ENCODE measurements at regions not wholly inside any gene's neighbourhood (a gene's known extent, or its start where the extent isn't known, plus 50 kb on each side); places are given as distances from the start of the nearest gene placed in this dataset.
A peak's percentile ranks its signal among the peaks of the same experiment; 100 is the strongest.
"Not testable (repeated sequence)": the region's sequence is repeated elsewhere in the genome, so short reads cannot be mapped to it uniquely, and the experiment has no call there.

GRCh38 chr1:79519084-79519760, 512.7 kb upstream of the ADGRL4 start:
- no peak for DNase-seq

DNA sequence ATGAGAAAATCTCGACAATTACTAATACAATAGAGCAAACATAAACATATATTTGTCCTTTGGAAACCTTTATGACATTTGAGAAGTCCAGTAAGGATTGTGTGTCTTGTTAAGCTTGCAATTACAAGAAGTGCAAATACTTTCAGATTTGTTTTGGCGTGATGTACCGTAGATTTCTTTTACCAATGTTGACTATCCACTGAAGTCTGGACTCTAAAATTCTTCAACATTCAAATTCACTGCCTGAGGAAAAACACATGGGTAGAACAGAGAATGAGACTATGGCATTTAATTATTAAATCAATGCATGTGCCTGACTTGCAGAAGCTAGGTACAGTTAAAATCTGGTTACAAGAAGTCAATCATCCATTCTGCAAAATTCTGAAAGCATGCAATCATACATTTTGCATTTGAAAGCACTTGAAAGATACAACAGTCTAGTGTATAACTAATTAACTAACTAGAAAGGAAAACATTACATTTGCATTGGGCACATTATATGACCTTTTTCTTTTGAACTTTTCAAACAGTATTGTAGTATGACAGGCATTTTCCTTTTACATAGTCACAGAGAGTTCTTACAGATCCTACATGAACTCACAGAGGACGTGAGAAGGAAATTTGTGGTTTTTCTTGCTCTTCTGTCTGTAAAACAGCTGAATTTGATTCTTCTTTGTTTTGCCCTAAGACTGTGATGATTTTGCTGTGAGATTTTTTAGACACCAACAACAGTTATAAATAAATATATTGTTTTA, 511.1 kb upstream of the ADGRL4 start:
- DNase-seq, result no peak

- DNase-seq, result no peak
These were observed 501.2 kb upstream of the ADGRL4 start for GRCh38 chr1:79507770-79508169.

- DNase-seq, result no peak
These were observed 494.6 kb upstream of the ADGRL4 start for GRCh38 chr1:79501153-79501552.

- DNase-seq, result no peak
These were observed 493.0 kb upstream of the ADGRL4 start for GRCh38 chr1:79499541-79499940.

DNA sequence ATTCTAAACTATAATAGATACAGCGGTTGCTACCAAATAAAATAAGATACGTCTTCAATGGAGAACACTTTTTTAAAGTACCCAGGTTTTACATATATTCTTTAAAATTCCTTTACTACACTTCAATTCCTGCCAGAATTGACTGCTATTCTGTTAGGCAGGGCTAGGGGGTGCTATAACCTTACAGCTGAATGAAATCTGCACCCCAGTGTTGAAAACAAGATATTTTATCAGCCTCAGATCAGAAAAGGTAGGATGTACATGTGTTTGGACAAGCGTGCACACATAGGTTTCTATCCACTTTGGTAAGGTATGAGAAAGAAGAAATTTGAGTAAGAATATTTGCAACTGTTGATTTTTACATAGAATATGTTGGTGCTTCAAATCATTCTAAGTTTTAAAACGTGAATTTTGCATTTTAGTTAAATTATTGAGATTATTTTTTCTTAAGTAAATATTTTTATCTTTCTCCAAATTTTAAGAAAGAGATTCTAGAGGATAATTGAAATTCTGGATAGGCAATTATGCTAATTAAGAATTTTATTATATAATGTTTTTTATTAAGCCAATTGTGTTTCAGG, 490.8 kb upstream of the ADGRL4 start:
- DNase-seq, result peak; percentile 45

- DNase-seq, result no peak
These were observed 489.6 kb upstream of the ADGRL4 start for GRCh38 chr1:79496129-79496528.

GRCh38 chr1:79493702-79494101, 487.2 kb upstream of the ADGRL4 start:
- DNase-seq, result not testable (repeated sequence)

DNA sequence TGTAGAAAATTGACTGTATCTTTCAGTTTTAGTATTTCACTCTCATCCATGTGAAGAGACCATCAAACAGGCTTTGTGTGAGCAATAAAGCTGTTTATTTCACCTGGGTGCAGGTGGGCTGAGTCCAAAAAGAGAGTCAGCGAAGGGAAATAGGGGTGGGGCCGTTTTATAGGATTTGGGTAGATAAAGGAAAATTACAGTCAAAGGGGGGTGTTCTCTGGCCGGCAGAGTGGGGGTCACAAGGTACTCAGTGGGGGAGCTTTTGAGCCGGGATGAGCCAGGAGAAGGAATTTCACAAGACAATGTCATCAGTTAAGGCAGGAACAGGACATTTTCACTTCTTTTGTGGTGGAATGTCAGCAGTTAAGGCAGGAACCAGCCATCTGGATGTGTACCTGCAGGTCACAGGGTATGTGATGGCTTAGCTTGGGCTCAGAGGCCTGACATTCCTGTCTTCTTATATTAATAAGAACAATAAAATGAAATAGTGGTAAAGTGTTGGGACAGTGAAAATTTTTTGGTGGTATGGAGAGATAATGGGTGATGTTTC, 482.1 kb upstream of the ADGRL4 start:
- not testable (repeated sequence) for DNase-seq

- DNase-seq, result no peak
These were observed 472.3 kb upstream of the ADGRL4 start for GRCh38 chr1:79478728-79479373.

DNA sequence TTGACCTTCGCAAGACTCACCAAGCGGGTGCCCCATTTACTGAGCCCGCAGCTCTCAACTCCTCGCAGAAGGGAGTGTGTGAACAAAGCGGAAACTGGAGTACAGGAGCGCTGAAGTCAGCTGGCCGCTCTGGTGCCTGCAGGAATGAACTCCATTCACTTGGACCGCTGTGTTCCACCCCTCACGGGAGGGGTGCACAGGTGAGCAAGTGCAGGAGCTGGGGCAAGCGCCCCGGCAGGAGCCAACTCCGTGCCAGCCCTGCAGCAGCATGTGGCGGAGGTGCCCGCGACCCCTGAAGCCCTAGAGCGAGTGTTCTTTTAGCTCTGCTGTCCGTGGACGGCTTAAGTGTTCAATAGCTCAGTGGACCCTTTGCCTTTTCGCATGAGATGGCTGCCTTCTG, 471.6 kb upstream of the ADGRL4 start:
- no peak for DNase-seq

DNA sequence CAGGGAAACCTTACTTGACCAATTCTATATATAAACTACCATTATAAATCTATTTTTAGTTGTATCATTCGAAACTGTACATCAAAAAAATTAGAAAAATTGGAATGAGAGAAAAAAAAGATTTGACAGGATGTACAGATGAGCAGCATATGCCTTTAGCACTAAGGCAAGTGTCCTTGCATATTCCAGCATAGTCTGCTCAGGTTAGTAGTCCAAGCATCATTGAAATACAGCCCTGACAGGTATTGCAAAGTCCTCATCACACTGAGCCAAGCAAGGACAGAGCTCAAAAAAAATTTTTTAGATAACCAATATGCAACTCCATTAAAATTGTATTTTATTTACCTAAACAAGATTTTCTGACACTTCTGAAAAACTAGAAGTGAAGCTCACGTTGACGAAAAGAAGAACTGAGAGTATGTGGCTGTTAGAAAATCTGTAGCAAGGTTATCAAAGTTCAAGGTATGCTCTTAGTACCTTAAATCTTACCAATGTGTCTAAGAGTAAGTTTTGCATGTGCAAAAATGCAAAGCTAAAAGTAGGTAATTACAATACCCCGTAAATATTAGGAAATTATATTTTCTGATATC, 465.6 kb upstream of the ADGRL4 start:
- DNase-seq, result no peak

- no peak for DNase-seq
These were observed 462.6 kb upstream of the ADGRL4 start for GRCh38 chr1:79469139-79469538.

DNA sequence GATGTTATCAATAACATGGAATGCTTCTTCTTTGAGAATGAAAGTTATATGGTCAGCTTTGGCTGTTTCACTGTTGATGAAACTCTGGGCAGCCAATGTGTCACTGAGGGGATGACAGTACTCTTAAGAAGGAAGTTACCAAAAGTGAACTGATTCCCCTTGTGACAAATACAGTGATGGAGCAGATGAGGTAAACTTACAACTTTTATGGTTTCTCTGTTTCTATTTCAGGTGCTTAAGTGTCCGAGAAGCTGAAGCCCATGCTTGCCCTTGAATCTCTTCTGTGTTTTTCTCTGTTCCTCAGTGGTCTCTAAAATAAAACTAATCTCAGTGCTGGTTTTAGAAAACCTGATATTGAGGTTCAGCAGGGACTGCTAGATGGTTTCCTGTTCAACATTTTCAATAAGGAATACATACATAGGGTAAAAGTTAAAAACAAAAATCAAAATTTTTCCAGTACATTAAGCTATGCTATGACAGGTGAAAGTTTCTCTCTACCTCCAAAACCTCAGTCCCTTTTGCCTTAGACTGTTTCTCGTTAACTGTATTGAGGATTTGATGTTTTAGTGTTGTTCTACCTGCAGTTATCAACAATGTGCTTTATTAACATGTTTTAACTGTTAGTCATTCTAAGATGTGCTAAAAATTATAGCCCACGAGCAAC, 454.4 kb upstream of the ADGRL4 start:
- DNase-seq, result no peak

DNA sequence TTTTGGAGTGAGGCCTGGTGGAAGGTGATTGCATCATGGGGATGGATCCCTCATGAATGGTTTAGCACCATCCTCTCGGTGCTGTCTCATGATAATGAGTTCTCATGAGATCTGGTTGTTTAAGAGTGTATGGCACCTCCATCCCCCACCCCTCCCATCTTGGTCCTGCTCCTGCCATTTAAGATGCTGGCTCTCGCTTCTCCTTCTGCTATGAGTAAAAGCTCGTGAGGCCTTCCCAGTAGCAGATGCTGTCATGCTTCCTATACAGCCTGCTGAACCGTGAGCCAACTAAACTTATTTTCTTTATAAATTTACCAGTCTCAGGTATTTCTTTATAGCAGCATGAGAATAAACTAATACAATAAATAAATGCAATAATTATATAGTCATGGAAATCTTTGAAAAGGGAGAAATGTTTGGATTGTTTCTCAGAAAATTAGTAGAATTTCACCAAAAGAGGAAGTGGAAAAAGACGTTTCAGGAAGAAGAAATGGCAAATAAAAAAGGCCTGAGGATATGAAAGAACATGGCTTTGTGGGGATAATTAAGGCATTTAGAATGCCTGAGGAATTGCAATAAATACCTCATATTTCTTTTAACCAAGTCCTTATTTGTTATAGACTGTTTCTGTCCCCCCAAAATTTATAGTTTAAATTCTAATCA, 451.2 kb upstream of the ADGRL4 start:
- DNase-seq, result no peak

- no peak for DNase-seq
These were observed 441.9 kb upstream of the ADGRL4 start for GRCh38 chr1:79448426-79448825.

- DNase-seq, result no peak
These were observed 434.7 kb upstream of the ADGRL4 start for GRCh38 chr1:79441238-79441637.

DNA sequence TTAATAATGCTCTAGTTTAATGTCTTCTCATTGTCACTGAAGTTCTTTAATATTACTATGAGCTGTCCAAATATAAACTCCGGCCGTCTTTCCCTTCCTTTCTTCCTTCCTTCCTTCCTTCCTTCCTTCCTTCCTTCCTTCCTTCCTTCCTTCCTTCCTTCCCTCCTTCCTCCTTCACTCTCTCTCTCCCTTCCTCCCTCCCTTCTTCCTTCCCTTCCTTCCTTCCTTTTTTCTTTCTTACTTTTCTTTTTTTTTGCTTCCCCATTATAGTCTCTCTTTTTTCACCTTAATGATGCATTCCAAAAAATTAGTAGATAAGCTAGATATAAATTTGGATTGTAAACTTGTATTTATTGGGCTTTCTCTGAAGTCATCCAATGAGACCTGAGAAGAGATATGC, 431.0 kb upstream of the ADGRL4 start:
- no peak for DNase-seq

- no peak for DNase-seq
These were observed 424.8 kb upstream of the ADGRL4 start for GRCh38 chr1:79431340-79431739.

GRCh38 chr1:79430437-79430836, 423.9 kb upstream of the ADGRL4 start:
- no peak for DNase-seq

- DNase-seq, result no peak
These were observed 416.2 kb upstream of the ADGRL4 start for GRCh38 chr1:79422726-79423125.

DNA sequence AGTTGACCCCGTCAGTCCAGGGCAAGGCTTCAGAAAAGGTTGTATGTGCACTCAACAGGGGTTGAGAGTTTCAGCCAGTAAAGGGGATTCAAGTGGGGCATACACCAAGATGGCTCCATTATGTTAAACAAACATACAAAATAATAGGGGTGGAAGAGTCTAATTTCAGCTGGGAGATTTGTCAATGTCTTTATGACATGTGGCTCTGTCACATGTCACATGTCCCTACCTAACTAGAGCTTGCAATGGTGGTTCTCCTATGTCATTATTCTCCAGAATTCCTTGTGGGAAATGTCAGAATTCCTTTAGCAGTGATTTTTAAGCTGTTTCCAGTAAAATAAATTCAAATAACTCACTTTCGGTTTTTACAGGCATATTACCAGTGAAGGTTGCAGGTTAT, 392.0 kb upstream of the ADGRL4 start:
- no peak for DNase-seq
